B cell (primary cell): ENCODE measurements at regions not wholly inside any gene's neighbourhood (a gene's known extent, or its start where the extent isn't known, plus 50 kb on each side); places are given as distances from the start of the nearest gene placed in this dataset.

ENCODE experiments used
- CTCF ChIP-seq: fragments of 200-600 bp; IDR thresholded peaks from one replicate; pipeline ENCODE4 v1.8.0; 2022; ENCODE audit warnings: antibody characterized with exemption, mild to moderate bottlenecking
- EZH2 ChIP-seq: IDR thresholded peaks from 2 replicates; pipeline ENCODE4 v1.6.1; 2012; ENCODE audit warnings: borderline replicate concordance, low read depth, mild to moderate bottlenecking, moderate library complexity, low read length; ENCODE audit not compliant: insufficient read depth, poor library complexity, severe bottlenecking

- no peak for TF ChIP-seq CTCF
- no peak for TF ChIP-seq EZH2
Measured at GRCh38 chr6:121896771-121897170, 461.3 kb downstream of the GJA1 start.
